ENCODE measurements at regions not wholly inside any gene's neighbourhood (a gene's known extent, or its start where the extent isn't known, plus 50 kb on each side); places are given as distances from the start of the nearest gene placed in this dataset.

DNA sequence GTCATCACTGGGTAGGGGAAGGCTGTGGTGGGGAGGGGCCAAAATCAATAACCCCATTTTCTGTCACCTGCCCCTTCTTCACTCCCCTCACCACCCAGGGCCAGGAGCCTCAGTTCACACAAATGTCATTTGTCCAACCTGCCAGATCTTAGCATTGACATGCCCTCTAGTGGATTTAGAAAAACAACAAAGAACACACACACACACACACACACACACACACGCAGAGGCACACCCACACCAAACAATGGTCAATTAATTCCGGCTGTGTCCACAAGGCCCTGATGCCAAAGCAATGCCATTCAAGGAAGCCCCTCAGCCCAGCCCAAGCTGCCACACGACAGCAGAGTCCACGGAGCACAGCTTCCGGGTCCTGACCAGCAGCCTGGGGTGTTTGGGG, 68.4 kb downstream of the NOG start:
- H4K5ac ChIP-seq (ENCODE audit: insufficient read length, low read depth, low read length), result no peak overlapping the region
- H3K4me2 ChIP-seq (ENCODE audit: insufficient read depth in 1 of 2, low read depth in 2 of 2, low read length in 2 of 2), result no peak overlapping the region
- no peak overlapping the region for H3K27ac ChIP-seq (ENCODE audit: low read depth, low read length)
- H3K56ac ChIP-seq (replicated peaks; ENCODE audit: insufficient read length, low read depth, low read length), result no peak overlapping the region
- H3K23me2 ChIP-seq (ENCODE audit: low read depth, low read length), result no peaks in the 10 kb centered on the region
- H3K79me1 ChIP-seq (ENCODE audit: low read depth, low read length), result no peaks in the 10 kb centered on the region
- no peak overlapping the region for H2AK5ac ChIP-seq (ENCODE audit: low read depth, low read length)
- H3K18ac ChIP-seq (ENCODE audit: extremely low read depth, low read length), result no peak overlapping the region
- H3K9me3 ChIP-seq (ENCODE audit: insufficient read depth in 2 of 2, low read depth in 1 of 2, low read length in 1 of 2), result no peaks in the 10 kb centered on the region
- no peak for TF ChIP-seq PHF8 (conservative IDR thresholded peaks at IDR 0.05; ENCODE audit: low read depth, low read length)
- H4K20me1 ChIP-seq (replicated peaks in 1 of 2; ENCODE audit: control insufficient read depth in 1 of 2, insufficient read depth in 2 of 2, low read length in 2 of 2), result no peaks in the 10 kb centered on the region
- WGBS, 2 experiments (ENCODE audit: extremely low coverage in 1 of 2, insufficient coverage in 1 of 2, insufficient read length in 1 of 2, insufficient replicate concordance in 2 of 2, low coverage in 1 of 2, low lambda C conversion rate in 2 of 2, missing lambda C conversion rate in 1 of 2), result 89% methylated on average over 5 of the region's 5 CpGs; no CpG with 5 or more reads in 1 of the 2 experiments
- no peaks in the 10 kb centered on the region for H3K36me3 ChIP-seq (ENCODE audit: control insufficient read depth in 2 of 4, insufficient read depth in 4 of 4, low read length in 3 of 4)
- ChIA-PET CTCF (ENCODE audit: partially characterized antibody) (interaction anchor here (0.6 to 2.6 kb wide), 7 partner anchors 16 to 163 kb away, joined by 3 to 13 read pairs (median 5); partner anchors contain the start of gene NOG), POLR2A (ENCODE audit: partially characterized antibody) (no interaction called here)
- no peak overlapping the region for H3K9ac ChIP-seq (replicated peaks in 1 of 4; ENCODE audit: extremely low read depth in 1 of 4, low read depth in 3 of 4, low read length in 3 of 4)
- H4K8ac ChIP-seq (ENCODE audit: extremely low read depth, insufficient read depth, low read length), result no peak overlapping the region
- H3K4me1 ChIP-seq (replicated peaks in 1 of 4; ENCODE audit: control insufficient read depth in 3 of 4, insufficient read depth in 4 of 4, low read length in 3 of 4), result no peaks in the 10 kb centered on the region
- H3K4ac ChIP-seq (replicated peaks; ENCODE audit: insufficient read length, low read depth, low read length), result no peak overlapping the region
- H4K91ac ChIP-seq (replicated peaks; ENCODE audit: insufficient read length, low read length), result no peak overlapping the region
- DNase-seq (ENCODE audit: low read depth in 1 of 2, low spot score in 2 of 2) (no peak), FAIRE-seq (no peak)
- no peak overlapping the region for H3K23ac ChIP-seq (ENCODE audit: insufficient read length)
- no peak overlapping the region for H2AFZ ChIP-seq (ENCODE audit: low read length)
- H3K4me3 ChIP-seq (ENCODE audit: extremely low read depth in 1 of 4, insufficient read depth in 2 of 4, low read depth in 3 of 4, low read length in 4 of 4), result no peak overlapping the region
- no peaks in the 10 kb centered on the region for H3K79me2 ChIP-seq (ENCODE audit: control insufficient read depth in 1 of 2, insufficient read depth in 2 of 2, low read length in 2 of 2)
- H2BK5ac ChIP-seq (ENCODE audit: low read depth, low read length), result no peak overlapping the region
- H3K27me3 ChIP-seq (replicated peaks in 1 of 4; ENCODE audit: control insufficient read depth in 3 of 4, extremely low read depth in 1 of 4, insufficient read depth in 3 of 4, low read length in 3 of 4), result no peaks in the 10 kb centered on the region
- no peak overlapping the region for H2BK15ac ChIP-seq (ENCODE audit: low read length)
- no peak overlapping the region for H2BK120ac ChIP-seq (replicated peaks; ENCODE audit: low read depth, low read length)
- H3K14ac ChIP-seq (ENCODE audit: insufficient read length), result no peak overlapping the region
- no peak overlapping the region for H2BK12ac ChIP-seq (ENCODE audit: low read depth, low read length)
- H2BK20ac ChIP-seq (ENCODE audit: low read length), result no peak overlapping the region
